GM19328 (cell line): ENCODE measurements at regions not wholly inside any gene's neighbourhood (a gene's known extent, or its start where the extent isn't known, plus 50 kb on each side); places are given as distances from the start of the nearest gene placed in this dataset.
"Not testable (repeated sequence)": the region's sequence is repeated elsewhere in the genome, so short reads cannot be mapped to it uniquely, and the experiment has no call there.

Source experiments
- ATAC-seq: cut with Tn5 transposase; IDR thresholded peaks from one replicate; pipeline ENCODE4 v1.9.1; 2021; ENCODE audit warnings: mild to moderate bottlenecking, moderate library complexity; ENCODE audit not compliant: unreplicated experiment

DNA sequence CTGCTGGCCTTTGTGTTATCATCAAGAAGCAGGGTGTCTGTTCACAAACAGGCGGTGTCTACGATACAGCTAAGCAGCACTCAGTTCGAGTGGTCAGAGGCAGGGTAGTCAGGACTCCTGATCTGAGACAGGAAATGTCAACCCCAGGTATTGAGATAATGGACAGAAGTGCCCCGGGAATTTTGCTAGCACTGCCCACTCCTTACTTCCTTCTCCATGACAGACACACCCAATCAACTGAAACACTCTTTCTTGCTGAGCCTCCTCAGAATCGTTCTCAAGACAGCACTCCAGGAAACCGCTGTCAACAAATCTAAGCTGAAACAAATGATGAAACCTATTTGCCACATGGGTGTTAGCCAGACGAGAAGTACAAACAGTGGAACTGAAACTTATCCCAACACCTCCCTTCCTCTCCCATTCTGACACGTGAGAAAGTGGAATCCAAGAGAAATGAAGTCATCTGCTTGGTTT, 109.3 kb downstream of the GTF2IRD2B start:
- not testable (repeated sequence) for ATAC-seq

DNA sequence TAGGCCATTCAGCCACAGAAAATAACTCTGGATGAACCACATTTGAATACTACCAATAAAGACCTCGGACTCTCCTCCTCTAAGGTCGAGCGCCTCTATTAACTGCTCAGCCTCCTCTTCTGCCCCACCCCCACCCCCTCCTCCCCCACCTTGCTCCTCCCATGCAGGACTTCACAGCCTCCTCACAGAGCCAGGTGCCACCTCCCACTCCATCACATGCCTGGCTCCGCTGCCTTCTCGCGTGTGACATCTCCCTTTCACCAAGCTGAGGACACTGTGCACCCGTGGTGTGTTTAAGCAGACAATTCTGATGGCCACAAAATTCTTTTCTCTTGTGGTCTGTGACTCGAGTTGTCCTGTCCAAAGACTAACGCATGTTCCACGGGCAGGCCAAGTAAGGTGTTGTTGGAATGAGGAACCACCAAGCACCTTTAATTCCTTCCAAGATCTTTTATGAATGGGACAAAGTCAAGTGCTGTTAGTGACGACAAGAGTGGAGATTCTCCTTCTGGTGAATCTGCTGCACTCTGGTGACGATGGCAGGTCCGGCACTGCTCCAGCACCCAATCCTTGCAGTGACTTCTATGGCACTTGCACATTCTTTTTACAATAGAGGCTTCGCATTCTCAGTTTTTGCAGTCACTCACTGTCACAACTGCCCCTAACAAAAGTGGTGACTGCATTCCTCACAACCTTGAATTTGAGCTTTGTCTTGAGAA, 113.1 kb downstream of the GTF2IRD2B start:
- not testable (repeated sequence) for ATAC-seq

DNA sequence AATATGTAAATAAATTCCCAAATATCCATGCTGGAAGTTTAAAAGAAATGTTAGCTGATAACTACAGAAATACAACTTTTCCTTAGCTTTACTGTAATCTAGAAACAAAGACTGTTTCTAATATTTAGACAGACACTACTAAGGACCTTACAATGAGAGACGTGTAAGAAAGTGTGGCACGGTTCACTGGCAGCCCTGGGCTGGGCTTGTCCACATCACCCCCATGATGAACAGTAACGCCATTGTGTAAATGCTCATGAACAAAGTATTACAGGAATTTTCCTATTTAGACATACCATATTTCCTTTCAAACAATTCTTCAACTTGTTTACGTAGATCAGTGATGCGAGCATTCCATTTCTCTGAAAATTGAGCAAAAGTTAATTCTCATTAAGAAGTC, 123.1 kb downstream of the GTF2IRD2B start:
- not testable (repeated sequence) for ATAC-seq

DNA sequence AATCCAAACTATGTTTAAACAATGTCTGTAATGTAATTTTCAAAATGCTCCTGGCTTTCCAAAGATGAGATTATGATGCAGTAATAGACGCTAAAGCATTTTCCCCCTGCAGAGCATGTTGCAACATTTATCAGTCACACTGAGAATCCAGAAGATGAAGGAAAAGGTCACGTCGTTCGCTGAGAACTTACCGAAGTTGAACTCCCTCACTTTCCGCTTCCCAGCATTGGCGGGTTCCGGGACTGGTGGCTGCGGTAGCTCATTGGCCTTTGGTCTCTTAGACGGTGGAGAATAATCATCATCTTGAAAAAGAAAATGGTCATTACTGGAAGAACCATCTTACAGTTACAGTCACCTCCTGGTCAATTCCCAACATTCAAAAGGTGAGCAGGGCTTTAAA, 124.6 kb downstream of the GTF2IRD2B start:
- not testable (repeated sequence) for ATAC-seq

DNA sequence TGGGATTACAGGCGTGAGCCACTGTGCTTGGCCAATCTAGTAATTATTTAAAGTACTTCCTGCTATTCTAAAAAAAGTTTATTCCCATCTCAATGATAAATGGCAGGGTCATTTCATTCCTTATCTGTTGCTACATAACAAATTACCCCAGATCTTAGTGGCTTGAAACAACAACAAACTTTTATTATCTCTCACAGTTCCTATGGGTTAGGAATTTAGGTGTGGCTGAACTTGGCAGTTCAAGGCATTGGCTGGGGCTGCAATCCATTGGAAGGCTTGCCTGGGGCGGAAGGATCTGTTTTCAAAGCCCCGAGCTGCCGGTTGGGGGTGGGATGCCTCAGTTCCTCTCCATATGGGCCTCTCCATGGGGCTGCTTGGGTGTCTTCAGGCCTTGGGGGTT, 133.7 kb downstream of the GTF2IRD2B start:
- ATAC-seq = not testable (repeated sequence)

DNA sequence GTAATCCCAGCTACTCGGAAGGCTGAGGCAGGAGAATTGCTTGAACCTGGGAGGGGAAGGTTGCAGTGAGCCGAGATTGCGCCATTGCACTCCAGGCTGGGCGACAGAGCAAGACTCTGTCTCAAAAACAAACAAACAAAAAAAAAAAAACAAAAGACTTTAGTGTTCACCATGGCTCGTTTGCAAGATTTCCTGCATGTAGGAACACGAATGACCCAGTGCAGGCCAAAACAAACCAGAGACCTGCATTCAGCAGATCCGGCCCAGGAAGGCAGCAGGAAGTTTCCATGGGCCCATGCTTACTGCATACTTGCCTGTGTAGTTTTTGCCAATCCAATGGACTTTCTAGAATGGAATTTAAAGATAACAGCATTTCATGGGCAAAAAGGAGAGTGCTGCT, 137.2 kb downstream of the GTF2IRD2B start:
- not testable (repeated sequence) for ATAC-seq

DNA sequence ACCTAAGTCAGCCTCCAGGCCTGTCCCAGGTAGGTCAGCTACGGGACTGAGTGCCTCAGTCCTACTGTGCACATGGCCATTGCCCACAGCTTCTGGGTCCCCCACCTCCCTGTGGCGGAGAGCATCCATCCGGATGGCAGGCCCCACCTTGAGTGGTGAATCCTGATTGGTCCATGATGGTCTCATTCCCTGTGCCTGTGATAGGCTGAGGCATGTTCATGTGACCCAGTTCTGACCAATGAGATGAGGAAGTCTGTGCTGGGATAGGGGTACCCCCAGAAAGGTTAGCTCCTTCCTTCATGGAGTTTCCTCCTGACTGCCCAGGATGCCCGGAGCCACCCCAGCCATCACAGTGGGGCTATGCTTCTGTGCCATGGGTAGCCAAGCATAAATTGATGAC, 138.2 kb downstream of the GTF2IRD2B start:
- not testable (repeated sequence) for ATAC-seq

DNA sequence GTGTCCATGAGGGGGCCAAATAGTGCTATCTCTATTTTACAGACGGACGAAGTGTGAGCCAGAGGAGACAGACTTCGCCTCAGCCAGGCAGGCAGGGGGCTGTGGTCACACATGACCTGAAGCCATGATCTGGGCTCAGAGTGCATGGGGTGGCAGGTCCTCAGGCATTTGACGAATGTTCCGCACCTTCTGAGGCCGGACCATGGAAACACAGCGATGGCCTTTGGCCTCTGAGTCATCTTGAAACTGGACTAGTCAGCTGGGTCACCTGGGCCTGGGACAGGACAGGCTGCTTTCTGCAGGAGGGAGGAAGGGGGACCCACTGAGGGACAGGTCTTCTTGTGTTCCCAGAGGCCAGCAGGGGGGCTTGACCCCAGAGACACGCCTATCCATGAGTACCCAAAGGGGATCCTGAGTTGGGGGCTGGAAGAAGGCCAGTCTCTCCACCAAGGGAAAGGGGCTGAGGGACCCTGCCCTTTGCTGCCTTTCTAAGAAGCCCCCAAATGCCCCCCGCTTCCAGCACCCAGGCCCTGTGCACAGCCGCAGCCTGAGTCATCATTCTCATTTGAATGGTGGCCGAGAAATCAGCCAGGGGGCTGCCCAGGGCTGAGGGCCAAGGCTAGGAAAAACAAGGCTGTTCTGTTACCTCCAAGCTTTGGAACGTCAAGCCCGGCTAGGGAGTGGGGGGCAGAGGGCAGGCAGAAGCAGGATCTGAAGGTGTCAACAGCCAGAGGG, 142.9 kb downstream of the GTF2IRD2B start:
- ATAC-seq = not testable (repeated sequence)

DNA sequence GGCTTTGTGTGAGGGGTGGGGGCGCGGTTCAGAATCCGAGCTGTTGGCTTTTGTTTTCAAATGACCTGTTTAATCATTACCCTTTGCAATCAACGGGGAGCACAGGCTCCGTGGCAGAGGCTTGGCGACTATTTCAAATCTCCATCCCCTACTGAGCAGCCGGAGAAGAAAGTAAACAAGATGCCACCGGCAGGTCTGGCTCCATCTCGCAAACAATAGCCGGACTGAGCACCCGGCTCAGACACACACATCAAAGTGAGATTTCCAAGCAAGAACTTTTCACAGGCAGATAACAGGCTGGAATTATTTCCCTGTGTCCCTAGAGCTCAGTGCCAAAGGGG, 143.4 kb downstream of the GTF2IRD2B start:
- ATAC-seq = not testable (repeated sequence)

DNA sequence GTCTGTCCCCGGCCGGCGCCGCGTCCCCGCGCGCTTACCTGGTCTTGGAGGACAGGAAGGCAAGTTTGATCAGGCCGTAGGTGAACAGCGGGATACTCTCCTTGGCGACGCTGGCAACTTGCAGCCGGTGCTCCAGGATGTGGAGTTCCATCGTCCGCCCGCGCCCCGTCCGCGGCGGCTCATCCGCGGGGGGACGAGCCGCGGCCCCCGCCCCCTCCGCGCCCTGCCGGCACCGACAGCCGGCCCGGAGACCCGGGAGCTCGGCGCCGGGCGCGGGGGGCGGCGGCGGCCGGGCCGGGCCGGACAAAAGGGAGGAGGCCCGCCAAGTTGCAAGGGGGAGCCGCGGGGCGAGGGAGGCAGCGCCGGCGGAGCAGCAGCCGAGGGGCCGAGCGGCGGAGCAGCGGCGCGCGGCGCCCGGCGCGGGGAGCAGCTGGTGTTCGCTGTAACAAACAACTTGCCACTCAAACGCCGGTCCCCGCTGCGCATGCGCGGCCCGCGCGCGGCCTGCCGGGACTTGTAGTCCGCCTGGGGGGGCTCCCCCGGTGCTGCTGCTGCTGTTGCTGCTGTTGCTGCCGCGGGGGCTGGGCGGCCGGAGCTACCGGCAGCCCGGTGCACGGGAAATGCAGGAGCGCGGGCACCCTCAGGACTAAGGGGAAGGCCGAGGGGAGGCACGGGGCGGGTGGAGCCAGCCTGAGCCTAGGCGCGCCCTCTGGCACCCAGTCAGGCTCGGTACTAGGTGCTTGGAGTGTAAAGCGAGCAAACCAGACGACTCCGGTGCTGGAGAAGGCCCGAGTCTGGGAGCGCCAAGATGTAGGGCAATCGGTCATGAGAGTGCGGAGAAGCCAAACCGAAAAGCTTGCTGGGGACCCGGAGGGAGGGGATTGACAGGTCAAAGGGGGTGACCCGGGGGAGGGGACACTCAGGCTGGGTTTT, 145.1 kb downstream of the GTF2IRD2B start:
- ATAC-seq = peak; percentile 94

DNA sequence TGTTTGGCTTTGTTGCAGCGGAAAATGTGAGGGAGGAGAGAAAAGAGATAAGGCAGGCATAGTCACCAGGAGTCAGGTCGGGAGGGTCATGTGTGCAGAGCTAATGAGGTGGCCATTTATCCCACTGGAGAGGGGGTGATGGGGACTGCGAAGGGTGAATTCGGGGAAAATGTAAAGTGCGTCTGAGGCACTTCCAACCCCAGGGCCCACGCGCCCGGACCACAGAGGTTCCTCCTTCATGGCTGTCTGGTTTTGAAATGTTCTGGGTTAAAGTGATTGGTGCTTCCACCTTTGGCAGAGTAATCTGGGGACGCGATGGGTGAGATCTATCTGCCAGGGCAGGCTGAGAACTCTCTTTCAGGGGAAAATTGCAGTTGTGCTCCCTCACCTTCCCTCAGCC, 145.9 kb downstream of the GTF2IRD2B start:
- not testable (repeated sequence) for ATAC-seq

DNA sequence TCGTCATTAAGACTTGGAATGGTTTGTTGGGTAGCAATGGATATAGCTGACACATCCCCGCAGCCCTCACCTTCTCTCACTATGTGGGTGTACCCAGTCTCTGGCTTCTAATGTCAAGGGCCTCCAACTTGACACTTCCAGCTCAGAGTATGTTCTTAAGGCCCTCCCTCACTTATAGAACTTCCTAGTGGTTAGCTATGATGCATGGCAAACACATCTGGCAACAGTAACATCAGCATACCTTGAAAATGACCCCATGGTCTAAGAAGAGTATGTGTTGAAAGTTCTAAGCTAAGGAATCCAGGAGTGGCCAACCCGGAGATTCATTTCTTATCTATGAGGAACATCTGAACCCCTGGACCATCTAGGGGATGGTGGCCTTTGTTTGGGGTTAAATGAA, 151.2 kb downstream of the GTF2IRD2B start:
- ATAC-seq = not testable (repeated sequence)

DNA sequence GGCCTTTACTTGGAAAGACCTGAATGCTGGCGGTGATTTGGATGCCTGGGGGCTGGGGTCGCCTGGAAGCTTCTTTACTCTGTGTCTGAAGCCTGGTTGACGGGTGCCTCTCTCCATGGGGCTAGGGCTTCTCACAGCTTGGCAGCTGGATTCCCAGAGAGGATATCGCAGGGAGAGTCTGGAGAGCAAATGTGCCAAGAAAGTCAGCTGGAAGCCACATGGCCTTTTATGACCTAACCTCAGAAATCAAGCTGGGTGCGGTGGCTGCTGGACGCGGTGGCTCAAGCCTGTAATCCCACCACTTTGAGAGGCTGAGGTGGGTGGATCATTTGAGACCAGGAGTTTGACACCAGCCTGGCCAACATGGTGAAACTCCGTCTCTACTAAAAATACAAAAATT, 147.2 kb upstream of the TRIM73 start:
- not testable (repeated sequence) for ATAC-seq

DNA sequence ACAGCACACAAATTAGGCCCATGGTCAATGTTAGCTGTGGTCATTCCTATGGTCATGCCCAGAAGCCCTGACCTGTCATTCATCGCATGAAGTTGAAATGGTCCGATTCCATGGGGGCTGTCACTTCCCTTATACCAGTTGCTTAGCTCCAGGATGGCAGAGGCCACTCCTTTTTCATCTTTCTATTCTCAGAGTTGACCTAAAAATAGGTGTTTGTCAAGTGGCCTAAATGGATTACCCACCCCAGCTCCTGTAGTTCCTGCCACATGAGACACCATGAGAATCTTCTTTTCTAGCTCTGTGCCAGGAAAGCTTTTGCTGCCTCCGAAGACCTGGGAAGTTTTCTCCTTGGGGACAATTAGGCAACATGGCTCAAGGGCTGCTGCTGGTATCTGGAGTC, 141.2 kb upstream of the TRIM73 start:
- not testable (repeated sequence) for ATAC-seq

DNA sequence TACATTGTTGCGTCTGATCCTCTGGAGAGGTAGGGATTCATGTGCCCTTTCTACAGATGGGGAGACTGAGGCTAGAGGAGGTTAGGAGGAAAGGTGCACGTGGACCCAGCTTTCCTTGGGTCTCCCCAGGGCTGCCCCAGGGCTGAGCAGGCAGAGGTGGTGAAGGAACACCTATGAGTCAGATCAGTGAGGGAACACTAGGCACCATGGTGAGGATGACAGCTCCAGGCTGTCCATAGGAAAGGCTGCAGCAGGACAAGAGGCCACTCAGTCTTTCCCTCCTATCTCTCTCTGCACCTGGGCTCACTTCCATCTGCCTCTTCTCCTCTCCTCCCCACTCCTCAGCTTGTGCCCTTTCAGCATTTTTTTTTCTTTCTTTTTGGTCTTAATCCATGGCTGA, 138.0 kb upstream of the TRIM73 start:
- not testable (repeated sequence) for ATAC-seq

DNA sequence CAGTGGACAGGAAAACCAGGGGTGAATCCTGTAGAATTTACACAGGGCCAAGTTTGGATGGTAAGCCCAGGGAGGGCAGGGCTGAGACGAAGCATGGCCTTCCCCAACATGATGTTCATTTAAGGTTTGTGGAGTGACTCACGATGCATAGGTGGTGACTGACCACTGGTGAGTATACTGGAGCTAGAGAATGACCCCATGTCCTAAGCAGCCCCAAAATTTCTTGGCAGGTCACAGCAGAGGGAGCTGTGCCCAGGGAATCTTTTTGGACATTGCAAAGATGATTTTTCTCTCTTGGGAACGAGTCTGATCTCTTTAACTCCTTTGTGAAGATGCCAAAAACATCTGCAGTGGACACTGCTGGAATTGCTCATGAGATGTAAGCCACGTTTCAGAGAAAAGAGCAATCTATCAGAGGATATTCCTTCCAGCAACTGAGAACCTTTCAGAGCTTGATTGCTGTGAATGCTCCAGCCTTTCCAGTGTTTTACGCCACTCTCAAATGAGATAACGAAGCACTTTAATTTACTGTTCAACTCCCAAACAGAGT, 135.9 kb upstream of the TRIM73 start:
- not testable (repeated sequence) for ATAC-seq

DNA sequence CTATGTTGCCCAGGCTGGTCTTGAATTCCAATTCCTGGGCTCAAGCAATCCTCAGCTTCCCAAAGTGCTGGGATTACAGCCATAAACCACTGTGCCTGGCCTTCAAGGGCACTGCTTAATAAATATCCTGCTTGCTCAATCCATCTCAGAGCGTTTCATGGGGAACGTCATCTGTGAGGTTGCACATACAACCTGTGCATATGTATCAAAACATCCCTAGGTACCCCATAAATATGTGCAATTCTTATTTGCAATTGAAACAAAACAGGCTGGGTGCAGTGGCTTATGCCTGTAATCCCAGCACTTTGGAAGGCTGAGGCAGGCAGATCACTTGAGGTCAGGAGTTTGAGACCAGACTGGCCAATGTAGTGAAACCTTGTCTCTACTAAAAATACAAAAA, 133.8 kb upstream of the TRIM73 start:
- ATAC-seq = not testable (repeated sequence)

DNA sequence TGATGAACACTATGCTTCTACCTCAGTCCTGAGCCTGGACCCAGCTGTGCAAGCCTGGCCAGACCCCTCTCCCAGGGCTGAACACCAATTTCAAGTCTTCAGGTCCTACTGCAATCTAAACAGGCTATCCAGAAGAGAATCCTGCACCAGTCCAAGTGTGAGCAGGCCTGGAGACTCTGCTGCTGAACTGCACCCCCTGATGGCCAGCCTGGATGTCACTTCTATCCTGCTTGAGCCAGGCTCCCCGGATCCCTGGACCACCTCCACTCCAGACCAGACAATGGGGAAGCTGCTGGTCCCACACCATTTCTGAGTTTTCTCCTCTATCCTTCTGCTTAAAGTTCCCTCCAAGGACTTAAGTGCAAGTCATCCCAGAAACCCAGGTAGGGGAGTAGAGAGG, 127.3 kb upstream of the TRIM73 start:
- not testable (repeated sequence) for ATAC-seq

DNA sequence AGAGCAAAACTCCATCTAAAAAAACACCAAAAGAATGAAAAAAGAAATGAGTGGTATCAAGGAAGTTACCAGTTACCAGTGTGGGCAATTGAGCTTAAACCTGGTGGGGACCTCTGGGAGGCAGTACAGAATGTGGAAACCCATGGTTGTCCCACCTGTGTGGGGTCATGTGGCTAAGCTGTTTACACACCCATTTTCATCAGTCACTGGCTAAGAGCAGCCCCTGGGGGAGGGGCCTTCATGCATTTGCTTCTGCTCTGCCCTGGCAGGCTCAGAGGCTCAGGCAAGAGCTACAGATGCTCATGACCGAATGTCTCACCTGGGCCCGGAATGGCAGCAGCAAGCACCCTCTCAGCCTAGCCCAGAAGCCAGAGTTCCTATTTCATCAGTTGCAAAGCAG, 126.3 kb upstream of the TRIM73 start:
- not testable (repeated sequence) for ATAC-seq

DNA sequence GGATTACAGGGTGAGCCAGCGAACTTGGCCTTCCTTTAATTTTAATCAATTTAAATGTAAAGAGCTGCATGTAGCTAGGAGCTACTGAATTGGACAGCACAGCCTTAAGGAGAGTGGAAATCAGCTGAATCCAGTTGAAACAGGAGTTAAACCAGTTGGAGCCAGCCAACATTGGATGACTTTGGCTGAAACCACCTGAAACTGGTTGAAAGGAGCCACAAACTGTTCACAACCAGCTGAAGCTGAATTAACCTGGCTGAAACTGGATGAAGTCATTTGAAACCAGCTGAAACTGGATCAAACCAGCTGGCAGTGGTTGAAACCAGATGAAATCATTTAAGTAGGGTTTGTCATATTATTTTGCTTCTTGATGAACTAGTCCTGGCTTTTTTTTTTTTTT, 121.3 kb upstream of the TRIM73 start:
- ATAC-seq = not testable (repeated sequence)
